Neural progenitor cell (in vitro differentiated cells): ENCODE measurements at regions not wholly inside any gene's neighbourhood (a gene's known extent, or its start where the extent isn't known, plus 50 kb on each side); places are given as distances from the start of the nearest gene placed in this dataset.

ENCODE experiments used
- CTCF ChIP-seq: fragments of 200-600 bp; sonication (generic); IDR thresholded peaks from 2 replicates; pipeline ENCODE4 v1.5.1; 2017; ENCODE audit warnings: antibody characterized with exemption, mild to moderate bottlenecking
- EZH2 ChIP-seq: fragments of 200-600 bp; sonication (generic); IDR thresholded peaks from 2 replicates; pipeline ENCODE4 v1.6.1; 2017; ENCODE audit warnings: antibody characterized with exemption, mild to moderate bottlenecking, moderate library complexity
- EZH2phosphoT487 ChIP-seq: fragments of 200-600 bp; sonication (generic); IDR thresholded peaks from 2 replicates; pipeline ENCODE4 v1.6.1; 2017; ENCODE audit warnings: antibody characterized with exemption

DNA sequence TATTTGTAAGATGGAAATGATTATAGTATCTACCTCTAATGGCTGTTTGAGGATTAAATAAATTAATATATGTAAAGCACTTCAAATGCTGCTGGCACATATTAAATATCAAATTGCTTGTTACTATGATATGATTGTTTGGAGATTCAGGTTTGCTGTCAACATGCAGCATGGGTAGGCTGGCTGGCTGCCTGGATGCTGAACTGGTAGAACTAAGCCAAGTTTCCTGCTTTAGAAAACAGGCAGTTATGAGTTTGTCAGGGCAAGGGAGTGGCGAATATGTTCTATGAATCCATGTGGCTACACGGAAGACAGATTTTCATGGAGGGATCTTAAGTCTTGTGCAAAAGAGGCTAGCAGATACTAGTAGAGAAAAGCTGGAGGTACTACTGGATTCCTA, 239.6 kb downstream of the GBA3 start:
- TF ChIP-seq CTCF (no peak), EZH2 (no peak), EZH2phosphoT487 (no peak)
